ENCODE measurements at regions not wholly inside any gene's neighbourhood (a gene's known extent, or its start where the extent isn't known, plus 50 kb on each side); places are given as distances from the start of the nearest gene placed in this dataset.

- TF ChIP-seq, protein P1, sequence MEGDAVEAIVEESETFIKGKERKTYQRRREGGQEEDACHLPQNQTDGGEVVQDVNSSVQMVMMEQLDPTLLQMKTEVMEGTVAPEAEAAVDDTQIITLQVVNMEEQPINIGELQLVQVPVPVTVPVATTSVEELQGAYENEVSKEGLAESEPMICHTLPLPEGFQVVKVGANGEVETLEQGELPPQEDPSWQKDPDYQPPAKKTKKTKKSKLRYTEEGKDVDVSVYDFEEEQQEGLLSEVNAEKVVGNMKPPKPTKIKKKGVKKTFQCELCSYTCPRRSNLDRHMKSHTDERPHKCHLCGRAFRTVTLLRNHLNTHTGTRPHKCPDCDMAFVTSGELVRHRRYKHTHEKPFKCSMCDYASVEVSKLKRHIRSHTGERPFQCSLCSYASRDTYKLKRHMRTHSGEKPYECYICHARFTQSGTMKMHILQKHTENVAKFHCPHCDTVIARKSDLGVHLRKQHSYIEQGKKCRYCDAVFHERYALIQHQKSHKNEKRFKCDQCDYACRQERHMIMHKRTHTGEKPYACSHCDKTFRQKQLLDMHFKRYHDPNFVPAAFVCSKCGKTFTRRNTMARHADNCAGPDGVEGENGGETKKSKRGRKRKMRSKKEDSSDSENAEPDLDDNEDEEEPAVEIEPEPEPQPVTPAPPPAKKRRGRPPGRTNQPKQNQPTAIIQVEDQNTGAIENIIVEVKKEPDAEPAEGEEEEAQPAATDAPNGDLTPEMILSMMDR (IDR thresholded peaks at IDR 0.05 in 2 of 3, conservative IDR thresholded peaks at IDR 0.05 in 1 of 3; ENCODE audit: borderline replicate concordance in 1 of 3, insufficient read depth in 1 of 3, low read depth in 2 of 3, low read length in 2 of 3), result no peak
- TF ChIP-seq JUND (IDR thresholded peaks at IDR 0.05) (no peak), POLR2AphosphoS5 (IDR thresholded peaks at IDR 0.05; ENCODE audit: low read depth, low read length) (no peak), SP1 (IDR thresholded peaks at IDR 0.05; ENCODE audit: low read depth) (no peak), REST (IDR thresholded peaks at IDR 0.05; ENCODE audit: low read depth) (no peak), RAD21 (IDR thresholded peaks at IDR 0.05; ENCODE audit: low read depth) (no peak), EZH2 (IDR thresholded peaks at IDR 0.05) (no peak), TCF7L2 (IDR thresholded peaks at IDR 0.05; ENCODE audit: borderline replicate concordance, extremely low read depth, insufficient read depth, insufficient read length) (no peak), EGR1 (IDR thresholded peaks at IDR 0.05; ENCODE audit: low read depth) (no peak), YY1 (IDR thresholded peaks at IDR 0.05; ENCODE audit: extremely low read depth, insufficient replicate concordance, low read depth, low read length) (no peak)
Measured at GRCh38 chr22:47324435-47324990, 562.1 kb downstream of the TBC1D22A start.
